ENCODE measurements at regions not wholly inside any gene's neighbourhood (a gene's known extent, or its start where the extent isn't known, plus 50 kb on each side); places are given as distances from the start of the nearest gene placed in this dataset.
"Not testable (repeated sequence)": the region's sequence is repeated elsewhere in the genome, so short reads cannot be mapped to it uniquely, and the experiment has no call there.

- no peaks in the 10 kb centered on the region for H3K36me3 ChIP-seq (ENCODE audit: insufficient read depth, low read length)
- no peaks in the 10 kb centered on the region for H3K9me3 ChIP-seq (ENCODE audit: control insufficient read depth in 1 of 2, insufficient read depth in 1 of 2, low read length in 2 of 2)
- POLR2A ChIA-PET: no interaction called here
- no peak for ATAC-seq (ENCODE audit: poor library complexity)
- no peaks in the 10 kb centered on the region for H3K27me3 Mint-ChIP-seq
- H3K4me1 ChIP-seq (ENCODE audit: insufficient read depth, low read length): peaks cover 14% of the 10 kb centered on the region
- H3K27ac ChIP-seq (ENCODE audit: low read depth in 1 of 2, low read length in 2 of 2): no peak overlapping the region
- TF ChIP-seq, protein P1, sequence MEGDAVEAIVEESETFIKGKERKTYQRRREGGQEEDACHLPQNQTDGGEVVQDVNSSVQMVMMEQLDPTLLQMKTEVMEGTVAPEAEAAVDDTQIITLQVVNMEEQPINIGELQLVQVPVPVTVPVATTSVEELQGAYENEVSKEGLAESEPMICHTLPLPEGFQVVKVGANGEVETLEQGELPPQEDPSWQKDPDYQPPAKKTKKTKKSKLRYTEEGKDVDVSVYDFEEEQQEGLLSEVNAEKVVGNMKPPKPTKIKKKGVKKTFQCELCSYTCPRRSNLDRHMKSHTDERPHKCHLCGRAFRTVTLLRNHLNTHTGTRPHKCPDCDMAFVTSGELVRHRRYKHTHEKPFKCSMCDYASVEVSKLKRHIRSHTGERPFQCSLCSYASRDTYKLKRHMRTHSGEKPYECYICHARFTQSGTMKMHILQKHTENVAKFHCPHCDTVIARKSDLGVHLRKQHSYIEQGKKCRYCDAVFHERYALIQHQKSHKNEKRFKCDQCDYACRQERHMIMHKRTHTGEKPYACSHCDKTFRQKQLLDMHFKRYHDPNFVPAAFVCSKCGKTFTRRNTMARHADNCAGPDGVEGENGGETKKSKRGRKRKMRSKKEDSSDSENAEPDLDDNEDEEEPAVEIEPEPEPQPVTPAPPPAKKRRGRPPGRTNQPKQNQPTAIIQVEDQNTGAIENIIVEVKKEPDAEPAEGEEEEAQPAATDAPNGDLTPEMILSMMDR (IDR thresholded peaks at IDR 0.05): no peak
- DNase-seq: no peak
- H3K4me3 ChIP-seq (ENCODE audit: low read length): no peak overlapping the region
- H3K36me3 Mint-ChIP-seq (ENCODE audit: low read depth): no peaks in the 10 kb centered on the region
- H3K9me3 Mint-ChIP-seq: no peaks in the 10 kb centered on the region
- H3K4me1 Mint-ChIP-seq (ENCODE audit: low read depth): peaks cover 18% of the 10 kb centered on the region
- H3K4me3 Mint-ChIP-seq: no peak overlapping the region
- intact Hi-C loops (cut with DNase I, micrococcal nuclease): no loop called here
- CTCF ChIA-PET: no interaction called here
- no peaks in the 10 kb centered on the region for H3K27me3 ChIP-seq (ENCODE audit: control insufficient read depth in 1 of 2, insufficient read depth in 2 of 2, low read length in 2 of 2)
- no peak overlapping the region for H3K27ac Mint-ChIP-seq
These were observed 51.6 kb upstream of the POMP start for GRCh38 chr13:28607187-28607955.

GRCh38 chr13:28606466-28606865 is 52.5 kb upstream of the POMP start:
- Histone ChIP-seq H3K4me1 (ENCODE audit: insufficient read depth, low read length) (peaks cover 5% of the 10 kb centered on the region), H3K27ac (ENCODE audit: low read depth in 1 of 2, low read length in 2 of 2) (no peak overlapping the region), H3K36me3 (ENCODE audit: insufficient read depth, low read length) (no peaks in the 10 kb centered on the region), H3K9me3 (ENCODE audit: control insufficient read depth in 1 of 2, insufficient read depth in 1 of 2, low read length in 2 of 2) (no peaks in the 10 kb centered on the region), H3K27me3 (ENCODE audit: control insufficient read depth in 1 of 2, insufficient read depth in 2 of 2, low read length in 2 of 2) (no peaks in the 10 kb centered on the region), H3K4me3 (ENCODE audit: low read length) (no peak overlapping the region)
- TF ChIP-seq, protein P1 (IDR thresholded peaks at IDR 0.05): no peak
- CTCF ChIA-PET: no interaction called here
- H3K4me3 Mint-ChIP-seq: no peak overlapping the region
- H3K27ac Mint-ChIP-seq: no peak overlapping the region
- POLR2A ChIA-PET: no interaction called here
- H3K27me3 Mint-ChIP-seq: no peaks in the 10 kb centered on the region
- H3K36me3 Mint-ChIP-seq (ENCODE audit: low read depth): no peaks in the 10 kb centered on the region
- intact Hi-C loops (cut with DNase I, micrococcal nuclease): no loop called here
- DNase-seq (no peak), ATAC-seq (ENCODE audit: poor library complexity) (no peak)
- peaks cover 9% of the 10 kb centered on the region for H3K4me1 Mint-ChIP-seq (ENCODE audit: low read depth)
- no peaks in the 10 kb centered on the region for H3K9me3 Mint-ChIP-seq

- H3K27me3 ChIP-seq (ENCODE audit: control insufficient read depth in 1 of 2, insufficient read depth in 2 of 2, low read length in 2 of 2); H3K4me3 Mint-ChIP-seq; H3K9me3 ChIP-seq (ENCODE audit: control insufficient read depth in 1 of 2, insufficient read depth in 1 of 2, low read length in 2 of 2); intact Hi-C loops (cut with DNase I, micrococcal nuclease); ATAC-seq (ENCODE audit: poor library complexity); H3K27me3 Mint-ChIP-seq; H3K36me3 ChIP-seq (ENCODE audit: insufficient read depth, low read length); H3K27ac Mint-ChIP-seq; H3K9me3 Mint-ChIP-seq; H3K36me3 Mint-ChIP-seq (ENCODE audit: low read depth); POLR2A ChIA-PET; H3K4me3 ChIP-seq (ENCODE audit: low read length); H3K27ac ChIP-seq (ENCODE audit: low read depth in 1 of 2, low read length in 2 of 2); CTCF ChIA-PET; H3K4me1 Mint-ChIP-seq (ENCODE audit: low read depth); DNase-seq; H3K4me1 ChIP-seq (ENCODE audit: insufficient read depth, low read length): not testable (repeated sequence)
These were observed 53.8 kb upstream of the POMP start for GRCh38 chr13:28605147-28605546.
